HG03432 (cell line): ENCODE measurements at regions not wholly inside any gene's neighbourhood (a gene's known extent, or its start where the extent isn't known, plus 50 kb on each side); places are given as distances from the start of the nearest gene placed in this dataset.

ENCODE experiments used
- ATAC-seq: cut with Tn5 transposase; IDR thresholded peaks from one replicate; pipeline ENCODE4 v1.9.1; 2021; ENCODE audit warnings: mild to moderate bottlenecking, moderate library complexity; ENCODE audit not compliant: unreplicated experiment

- no peak for ATAC-seq
These were observed 431.5 kb downstream of the DCDC2C start for GRCh38 chr2:4134551-4135550.

- no peak for ATAC-seq
These were observed 432.4 kb downstream of the DCDC2C start for GRCh38 chr2:4135765-4136164.

- no peak for ATAC-seq
These were observed 435.9 kb downstream of the DCDC2C start for GRCh38 chr2:4139316-4139715.

GRCh38 chr2:4139731-4140130, 436.4 kb downstream of the DCDC2C start:
- no peak for ATAC-seq

- no peak for ATAC-seq
These were observed 437.1 kb downstream of the DCDC2C start for GRCh38 chr2:4140281-4140970.

GRCh38 chr2:4144731-4145130, 441.4 kb downstream of the DCDC2C start:
- ATAC-seq = no peak

GRCh38 chr2:4151521-4151920, 448.1 kb downstream of the DCDC2C start:
- ATAC-seq = no peak

GRCh38 chr2:4152051-4152450, 448.7 kb downstream of the DCDC2C start:
- ATAC-seq = no peak

GRCh38 chr2:4168834-4169233, 465.5 kb downstream of the DCDC2C start:
- ATAC-seq = no peak

GRCh38 chr2:4174796-4175195, 471.4 kb downstream of the DCDC2C start:
- no peak for ATAC-seq

- ATAC-seq = no peak
These were observed 472.0 kb downstream of the DCDC2C start for GRCh38 chr2:4175343-4175742.

- no peak for ATAC-seq
These were observed 477.3 kb downstream of the DCDC2C start for GRCh38 chr2:4180631-4181030.

- ATAC-seq = no peak
These were observed 477.7 kb downstream of the DCDC2C start for GRCh38 chr2:4181062-4181461.

- ATAC-seq = no peak
These were observed 485.2 kb downstream of the DCDC2C start for GRCh38 chr2:4188561-4188960.

GRCh38 chr2:4190548-4190947, 487.2 kb downstream of the DCDC2C start:
- ATAC-seq = no peak

- no peak for ATAC-seq
These were observed 488.7 kb downstream of the DCDC2C start for GRCh38 chr2:4192119-4192518.

GRCh38 chr2:4214444-4215205, 511.2 kb downstream of the DCDC2C start:
- ATAC-seq = peak; percentile 72

- ATAC-seq = no peak
These were observed 514.4 kb downstream of the DCDC2C start for GRCh38 chr2:4217737-4218136.

GRCh38 chr2:4219101-4219500, 515.7 kb downstream of the DCDC2C start:
- ATAC-seq = no peak

GRCh38 chr2:4219571-4219970, 516.2 kb downstream of the DCDC2C start:
- no peak for ATAC-seq

GRCh38 chr2:4221434-4221833, 518.1 kb downstream of the DCDC2C start:
- ATAC-seq = no peak
